ENCODE measurements at regions not wholly inside any gene's neighbourhood (a gene's known extent, or its start where the extent isn't known, plus 50 kb on each side); places are given as distances from the start of the nearest gene placed in this dataset.

- TF ChIP-seq EZH2 (IDR thresholded peaks at IDR 0.05) = no peak
- TF ChIP-seq POLR2AphosphoS5 (IDR thresholded peaks at IDR 0.05; ENCODE audit: borderline replicate concordance, low read depth, low read length) = no peak
These were observed 87.6 kb upstream of the GRIN2B start for GRCh38 chr12:14068961-14069360.
